Naive thymus-derived CD8-positive, alpha-beta T cell (primary cell): ENCODE measurements at regions not wholly inside any gene's neighbourhood (a gene's known extent, or its start where the extent isn't known, plus 50 kb on each side); places are given as distances from the start of the nearest gene placed in this dataset.

Source experiments
- ATAC-seq, 2 donors: fragments of 150-1000 bp; cut with Tn5 transposase in 1 of 2; sonication (Bioruptor Pico), chemical (Tn5 transposase) in 1 of 2; 1 replicate in 1 of 2; 2 replicates in 1 of 2; pipeline ENCODE4 v1.10.0; 2021; ENCODE audit warnings: mild to moderate bottlenecking in 2 of 2, moderate library complexity in 2 of 2
- POLR2A ChIA-PET: fragments of 350-600 bp; sonication (Branson Sonifier 250); formaldehyde crosslinking; loops from one replicate; lab custom pipeline; 2021; ENCODE audit warnings: antibody characterized with exemption; lab: Charles Lee
- DNase-seq, 10 donors: peaks; one replicate each; pipeline versions ENCODE4 v3.0.0 to v3.0.0-alpha.2; 2020 to 2022
- H3K27ac Mint-ChIP-seq, 10 donors: one replicate each; pipeline ENCODE4 v1.8.0; 2020 to 2022; ENCODE audit warnings: mild to moderate bottlenecking in 10 of 10, mixed read lengths in 10 of 10, moderate library complexity in 4 of 10, inconsistent platforms in 1 of 10
- H3K27me3 Mint-ChIP-seq, 5 donors: one replicate each; pipeline ENCODE4 v1.8.0; 2021 to 2022; ENCODE audit warnings: mixed read lengths in 5 of 5
- H3K36me3 Mint-ChIP-seq, 3 donors: one replicate each; pipeline ENCODE4 v1.8.0; 2020 to 2022; ENCODE audit warnings: mixed read lengths in 3 of 3, mild to moderate bottlenecking in 2 of 3, inconsistent platforms in 1 of 3
- H3K4me1 Mint-ChIP-seq, 4 donors: one replicate each; pipeline ENCODE4 v1.8.0; 2021 to 2022; ENCODE audit warnings: mixed read lengths in 4 of 4
- H3K4me3 Mint-ChIP-seq, 10 donors: one replicate each; pipeline ENCODE4 v1.8.0; 2020 to 2022; ENCODE audit warnings: mild to moderate bottlenecking in 10 of 10, mixed read lengths in 10 of 10, moderate library complexity in 6 of 10, inconsistent platforms in 1 of 10
- H3K9me3 Mint-ChIP-seq, 9 donors: one replicate each; pipeline ENCODE4 v1.8.0; 2020 to 2022; ENCODE audit warnings: mixed read lengths in 9 of 9, mild to moderate bottlenecking in 3 of 9, inconsistent platforms in 1 of 9, moderate library complexity in 1 of 9

DNA sequence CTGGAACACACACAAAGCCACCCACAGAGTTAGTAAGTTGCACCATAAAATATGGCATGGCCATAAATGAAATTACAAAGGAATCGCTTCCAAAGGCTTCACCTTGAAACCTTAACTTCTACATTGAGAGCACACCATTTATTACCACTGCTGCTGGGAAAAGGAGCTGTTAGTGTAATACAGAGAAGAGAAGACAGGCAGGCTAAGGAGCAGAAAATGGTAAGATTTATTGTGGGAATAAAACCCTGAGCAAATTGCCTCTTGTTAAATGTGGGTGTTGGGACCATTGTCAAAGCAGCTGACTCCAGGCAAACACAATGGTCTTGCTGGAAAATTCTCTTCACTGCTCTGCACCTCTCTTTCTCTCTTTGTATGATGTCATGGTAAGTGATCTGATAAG is 79.2 kb upstream of the NHS start:
- DNase-seq, result no peak
- POLR2A ChIA-PET, result no interaction called here
- peaks cover 0 to 7% (median 4%) of the 10 kb centered on the region in 5 donors for H3K27me3 Mint-ChIP-seq
- H3K9me3 Mint-ChIP-seq, result peaks cover 0 to 5% (median 0%) of the 10 kb centered on the region in 9 donors
- H3K27ac Mint-ChIP-seq, result no peak overlapping the region
- H3K4me3 Mint-ChIP-seq, result no peak overlapping the region
- no peaks in the 10 kb centered on the region for H3K36me3 Mint-ChIP-seq
- ATAC-seq, result no peak
- no peaks in the 10 kb centered on the region for H3K4me1 Mint-ChIP-seq

DNA sequence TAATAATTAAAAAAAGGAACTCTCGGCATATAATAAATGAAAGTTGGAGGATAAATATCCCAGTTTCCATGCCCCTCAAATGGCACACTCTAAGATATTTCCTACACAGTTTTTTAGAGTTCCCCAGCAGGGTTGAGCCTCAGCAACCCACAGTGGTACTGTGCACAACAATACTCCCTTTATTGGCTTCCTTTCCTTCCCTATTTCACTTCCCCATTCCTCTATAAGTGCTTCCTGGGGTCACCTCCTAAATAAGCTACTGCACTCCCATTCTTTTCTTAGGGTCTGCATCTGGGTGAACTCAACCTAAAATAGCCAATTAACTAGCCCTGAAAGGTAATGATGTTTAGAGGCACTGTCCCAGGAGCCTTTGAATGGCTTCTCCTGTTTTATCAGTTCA is 76.4 kb upstream of the NHS start:
- ATAC-seq (no peak), DNase-seq (no peak)
- H3K4me1 Mint-ChIP-seq, result no peaks in the 10 kb centered on the region
- no peaks in the 10 kb centered on the region for H3K36me3 Mint-ChIP-seq
- no peak overlapping the region for H3K27ac Mint-ChIP-seq
- no peak overlapping the region for H3K4me3 Mint-ChIP-seq
- H3K9me3 Mint-ChIP-seq, result peaks cover 0 to 9% (median 0%) of the 10 kb centered on the region in 9 donors
- peaks cover 0 to 4% (median 0%) of the 10 kb centered on the region in 5 donors for H3K27me3 Mint-ChIP-seq
- POLR2A ChIA-PET, result no interaction called here

DNA sequence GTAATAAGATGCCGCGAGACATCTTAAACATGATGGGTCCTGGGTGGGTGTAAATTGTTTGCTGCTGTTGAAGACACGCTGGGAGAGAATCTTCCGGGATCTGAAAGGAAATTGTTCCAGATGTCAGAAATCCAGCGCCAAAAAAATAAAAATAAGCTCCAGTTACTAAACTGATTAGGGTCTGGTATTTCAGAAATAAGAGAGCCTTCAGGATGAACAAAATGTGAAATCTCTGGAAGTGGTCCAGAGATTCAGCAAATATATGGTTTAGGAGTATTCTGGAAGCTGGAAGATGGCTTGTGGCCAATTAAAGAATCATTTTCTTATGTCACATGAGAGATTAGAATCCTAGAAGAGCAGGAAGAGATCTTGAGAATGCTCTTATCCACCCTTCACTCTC is 75.8 kb upstream of the NHS start:
- Mint-ChIP-seq H3K36me3 (no peaks in the 10 kb centered on the region), H3K4me3 (no peak overlapping the region), H3K9me3 (peaks cover 0 to 13% (median under 1%) of the 10 kb centered on the region in 9 donors), H3K4me1 (no peaks in the 10 kb centered on the region), H3K27me3 (no peaks in the 10 kb centered on the region), H3K27ac (no peak overlapping the region)
- POLR2A ChIA-PET, result no interaction called here
- DNase-seq, result no peak
- ATAC-seq, result no peak

DNA sequence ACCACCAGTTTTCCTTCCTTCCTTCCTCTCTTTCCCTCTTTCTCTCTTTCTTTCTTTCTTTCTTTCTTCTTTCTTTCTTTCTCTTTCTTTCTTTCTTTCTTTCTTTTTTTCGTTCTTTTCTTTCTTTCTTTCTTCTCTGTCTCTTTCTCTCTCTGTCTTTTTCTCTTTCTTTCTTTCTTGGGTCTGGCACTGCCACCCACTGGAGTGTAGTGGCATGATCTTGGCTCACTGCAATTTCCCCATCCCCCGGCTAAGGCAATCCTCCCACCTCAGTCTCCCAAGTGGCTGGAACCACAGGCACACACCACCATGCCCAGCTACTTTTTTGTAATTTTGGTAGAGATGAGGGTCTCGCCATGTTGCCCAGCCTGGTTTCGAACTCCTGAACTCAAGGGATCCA is 51.6 kb upstream of the NHS start:
- peaks cover 0 to 1% (median 0%) of the 10 kb centered on the region in 4 donors for H3K4me1 Mint-ChIP-seq
- peaks cover 0 to 19% (median 2%) of the 10 kb centered on the region in 5 donors for H3K27me3 Mint-ChIP-seq
- DNase-seq (no peak), ATAC-seq (no peak)
- POLR2A ChIA-PET, result no interaction called here
- H3K9me3 Mint-ChIP-seq, result peaks cover 0 to 24% (median 2%) of the 10 kb centered on the region in 9 donors
- H3K4me3 Mint-ChIP-seq, result no peak overlapping the region
- H3K27ac Mint-ChIP-seq, result no peak overlapping the region
- H3K36me3 Mint-ChIP-seq, result peaks cover 0 to 6% (median 0%) of the 10 kb centered on the region in 3 donors
